NCI-H2081 (cell line): ENCODE measurements at regions not wholly inside any gene's neighbourhood (a gene's known extent, or its start where the extent isn't known, plus 50 kb on each side); places are given as distances from the start of the nearest gene placed in this dataset.

Experiments used
- DNase-seq, 2 experiments: peaks; one replicate each; lab custom pipeline; 2025; lab: John Stamatoyannopoulos, UW

GRCh38 chr7:109930049-109930448 is 1160.9 kb upstream of the LRRN3 start:
- DNase-seq: no peak

GRCh38 chr7:109939207-109939606 is 1151.7 kb upstream of the LRRN3 start:
- DNase-seq: no peak

GRCh38 chr7:109945820-109946518 is 1145.0 kb upstream of the LRRN3 start:
- DNase-seq: no peak

GRCh38 chr7:109950256-109950655 is 1140.7 kb upstream of the LRRN3 start:
- DNase-seq: no peak

- DNase-seq: no peak
Measured at GRCh38 chr7:109950821-109951564, 1139.9 kb upstream of the LRRN3 start.

GRCh38 chr7:109951565-109951928 is 1139.4 kb upstream of the LRRN3 start:
- no peak for DNase-seq

GRCh38 chr7:109955986-109956385 is 1134.9 kb upstream of the LRRN3 start:
- DNase-seq: no peak

- no peak for DNase-seq
Measured at GRCh38 chr7:109956916-109957315, 1134.0 kb upstream of the LRRN3 start.

- no peak for DNase-seq
Measured at GRCh38 chr7:109963741-109964140, 1127.2 kb upstream of the LRRN3 start.

- DNase-seq: no peak
Measured at GRCh38 chr7:109964780-109965179, 1126.1 kb upstream of the LRRN3 start.

GRCh38 chr7:109967406-109967805 is 1123.5 kb upstream of the LRRN3 start:
- no peak for DNase-seq

- DNase-seq: no peak
Measured at GRCh38 chr7:109983618-109984017, 1107.3 kb upstream of the LRRN3 start.

- no peak for DNase-seq
Measured at GRCh38 chr7:109984729-109985128, 1106.2 kb upstream of the LRRN3 start.

GRCh38 chr7:109986701-109987100 is 1104.2 kb upstream of the LRRN3 start:
- no peak for DNase-seq

- DNase-seq: no peak
Measured at GRCh38 chr7:109996411-109996810, 1094.5 kb upstream of the LRRN3 start.

GRCh38 chr7:109996927-109997326 is 1094.0 kb upstream of the LRRN3 start:
- DNase-seq: no peak

GRCh38 chr7:109997837-109998236 is 1093.1 kb upstream of the LRRN3 start:
- no peak for DNase-seq

GRCh38 chr7:110001254-110001938 is 1089.5 kb upstream of the LRRN3 start:
- peak in 1 of 2 experiments; percentile 20 for DNase-seq

GRCh38 chr7:110003827-110004226 is 1087.1 kb upstream of the LRRN3 start:
- no peak for DNase-seq

- no peak for DNase-seq
Measured at GRCh38 chr7:110007320-110008063, 1083.4 kb upstream of the LRRN3 start.

- no peak for DNase-seq
Measured at GRCh38 chr7:110010359-110010758, 1080.6 kb upstream of the LRRN3 start.

- DNase-seq: no peak
Measured at GRCh38 chr7:110017405-110017804, 1073.5 kb upstream of the LRRN3 start.
